WTC11 (cell line): ENCODE measurements at regions not wholly inside any gene's neighbourhood (a gene's known extent, or its start where the extent isn't known, plus 50 kb on each side); places are given as distances from the start of the nearest gene placed in this dataset.

Source experiments
- CREB1 ChIP-seq: sonication (generic); formaldehyde crosslinking; IDR thresholded peaks from 2 replicates; pipeline ENCODE4 v1.8.0; 2023; ENCODE audit warnings: mild to moderate bottlenecking, missing genetic modification reagents
- ZNF416 ChIP-seq: fragments of 250-450 bp; sonication (Bioruptor Pico); IDR thresholded peaks from 2 replicates; pipeline ENCODE4 v1.9.0; 2021; ENCODE audit warnings: mild to moderate bottlenecking, inconsistent platforms

- TF ChIP-seq ZNF416 (CRISPR knock-in tag) (no peak), CREB1 (CRISPR knock-in tag) (no peak)
Observed at GRCh38 chr1:118473825-118474224, 288.8 kb upstream of the SPAG17 start.
